ENCODE measurements at regions not wholly inside any gene's neighbourhood (a gene's known extent, or its start where the extent isn't known, plus 50 kb on each side); places are given as distances from the start of the nearest gene placed in this dataset.
A peak's percentile ranks its signal among the peaks of the same experiment; 100 is the strongest.

DNA sequence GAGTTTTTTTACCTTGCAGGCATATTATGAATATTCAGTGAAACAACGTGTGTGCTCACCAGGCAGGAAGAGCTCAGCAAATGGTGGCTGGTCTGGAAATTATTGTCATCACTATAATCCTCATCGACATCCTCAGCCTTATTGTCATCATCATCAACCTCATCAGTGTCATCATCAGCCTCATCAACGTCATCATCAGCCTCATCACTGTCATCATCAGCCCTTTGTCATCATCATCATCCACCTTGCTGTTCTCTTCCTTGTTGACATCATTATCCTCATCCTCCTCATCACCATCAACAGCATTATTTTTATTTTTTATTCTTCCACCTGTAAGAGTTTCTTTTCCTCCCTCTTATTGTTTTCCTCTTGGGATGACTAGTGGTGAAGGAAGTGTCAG lies 142.3 kb upstream of the GPR26 start:
- no peak for TF ChIP-seq GABPA (IDR thresholded peaks at IDR 0.05; ENCODE audit: low read depth)
- no peak for TF ChIP-seq SPI1 (IDR thresholded peaks at IDR 0.05; ENCODE audit: borderline replicate concordance, low read depth)
- TF ChIP-seq, protein P1, sequence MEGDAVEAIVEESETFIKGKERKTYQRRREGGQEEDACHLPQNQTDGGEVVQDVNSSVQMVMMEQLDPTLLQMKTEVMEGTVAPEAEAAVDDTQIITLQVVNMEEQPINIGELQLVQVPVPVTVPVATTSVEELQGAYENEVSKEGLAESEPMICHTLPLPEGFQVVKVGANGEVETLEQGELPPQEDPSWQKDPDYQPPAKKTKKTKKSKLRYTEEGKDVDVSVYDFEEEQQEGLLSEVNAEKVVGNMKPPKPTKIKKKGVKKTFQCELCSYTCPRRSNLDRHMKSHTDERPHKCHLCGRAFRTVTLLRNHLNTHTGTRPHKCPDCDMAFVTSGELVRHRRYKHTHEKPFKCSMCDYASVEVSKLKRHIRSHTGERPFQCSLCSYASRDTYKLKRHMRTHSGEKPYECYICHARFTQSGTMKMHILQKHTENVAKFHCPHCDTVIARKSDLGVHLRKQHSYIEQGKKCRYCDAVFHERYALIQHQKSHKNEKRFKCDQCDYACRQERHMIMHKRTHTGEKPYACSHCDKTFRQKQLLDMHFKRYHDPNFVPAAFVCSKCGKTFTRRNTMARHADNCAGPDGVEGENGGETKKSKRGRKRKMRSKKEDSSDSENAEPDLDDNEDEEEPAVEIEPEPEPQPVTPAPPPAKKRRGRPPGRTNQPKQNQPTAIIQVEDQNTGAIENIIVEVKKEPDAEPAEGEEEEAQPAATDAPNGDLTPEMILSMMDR (IDR thresholded peaks at IDR 0.05; ENCODE audit: insufficient read depth, low read length): no peak
- TF ChIP-seq, protein P2, sequence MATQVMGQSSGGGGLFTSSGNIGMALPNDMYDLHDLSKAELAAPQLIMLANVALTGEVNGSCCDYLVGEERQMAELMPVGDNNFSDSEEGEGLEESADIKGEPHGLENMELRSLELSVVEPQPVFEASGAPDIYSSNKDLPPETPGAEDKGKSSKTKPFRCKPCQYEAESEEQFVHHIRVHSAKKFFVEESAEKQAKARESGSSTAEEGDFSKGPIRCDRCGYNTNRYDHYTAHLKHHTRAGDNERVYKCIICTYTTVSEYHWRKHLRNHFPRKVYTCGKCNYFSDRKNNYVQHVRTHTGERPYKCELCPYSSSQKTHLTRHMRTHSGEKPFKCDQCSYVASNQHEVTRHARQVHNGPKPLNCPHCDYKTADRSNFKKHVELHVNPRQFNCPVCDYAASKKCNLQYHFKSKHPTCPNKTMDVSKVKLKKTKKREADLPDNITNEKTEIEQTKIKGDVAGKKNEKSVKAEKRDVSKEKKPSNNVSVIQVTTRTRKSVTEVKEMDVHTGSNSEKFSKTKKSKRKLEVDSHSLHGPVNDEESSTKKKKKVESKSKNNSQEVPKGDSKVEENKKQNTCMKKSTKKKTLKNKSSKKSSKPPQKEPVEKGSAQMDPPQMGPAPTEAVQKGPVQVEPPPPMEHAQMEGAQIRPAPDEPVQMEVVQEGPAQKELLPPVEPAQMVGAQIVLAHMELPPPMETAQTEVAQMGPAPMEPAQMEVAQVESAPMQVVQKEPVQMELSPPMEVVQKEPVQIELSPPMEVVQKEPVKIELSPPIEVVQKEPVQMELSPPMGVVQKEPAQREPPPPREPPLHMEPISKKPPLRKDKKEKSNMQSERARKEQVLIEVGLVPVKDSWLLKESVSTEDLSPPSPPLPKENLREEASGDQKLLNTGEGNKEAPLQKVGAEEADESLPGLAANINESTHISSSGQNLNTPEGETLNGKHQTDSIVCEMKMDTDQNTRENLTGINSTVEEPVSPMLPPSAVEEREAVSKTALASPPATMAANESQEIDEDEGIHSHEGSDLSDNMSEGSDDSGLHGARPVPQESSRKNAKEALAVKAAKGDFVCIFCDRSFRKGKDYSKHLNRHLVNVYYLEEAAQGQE (IDR thresholded peaks at IDR 0.05; ENCODE audit: insufficient replicate concordance, low read depth): no peak
- TF ChIP-seq POLR2AphosphoS5 (IDR thresholded peaks at IDR 0.05; ENCODE audit: low read depth): no peak
- Histone ChIP-seq H3K27ac (replicated peaks) (no peak overlapping the region), H3K4me3 (replicated peaks; ENCODE audit: insufficient read depth, low read length) (no peak overlapping the region)

DNA sequence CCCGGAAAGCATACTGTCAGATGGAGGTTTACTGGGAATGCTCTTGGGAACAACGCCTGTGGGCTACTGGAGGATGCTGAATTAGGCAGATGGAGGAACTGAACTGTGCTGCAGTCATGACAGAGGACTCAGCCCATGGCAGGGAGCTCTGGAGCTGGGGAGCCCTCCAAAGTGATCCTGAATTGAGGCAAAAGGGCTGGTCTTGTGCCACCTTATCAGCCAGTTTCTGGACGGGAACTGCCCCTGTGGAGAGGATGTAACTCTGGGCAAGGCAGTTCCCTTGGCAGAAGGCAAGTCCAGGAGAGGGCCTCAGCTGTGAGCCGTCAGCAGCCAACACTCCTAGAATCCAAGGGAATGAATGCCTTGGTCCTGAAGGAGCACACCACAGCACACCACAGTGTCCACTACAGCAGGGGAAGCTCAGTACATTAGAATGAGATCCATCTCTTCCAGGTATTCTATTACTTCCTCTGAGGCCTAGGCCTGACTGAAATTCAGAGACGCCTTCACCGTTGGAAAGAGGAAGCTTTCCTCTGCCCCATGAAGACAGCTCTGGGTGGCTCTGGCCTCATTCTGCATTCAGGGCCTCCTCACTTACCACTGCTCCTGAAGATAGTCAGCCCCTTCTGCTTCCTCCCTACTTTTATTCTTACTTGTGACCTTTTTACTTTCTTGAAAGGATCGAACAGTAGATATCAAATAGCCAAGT lies 139.6 kb upstream of the GPR26 start:
- no peak overlapping the region for H3K4me3 ChIP-seq (replicated peaks; ENCODE audit: insufficient read depth, low read length)
- no peak overlapping the region for H3K27ac ChIP-seq (replicated peaks)
- no peak for TF ChIP-seq POLR2AphosphoS5 (IDR thresholded peaks at IDR 0.05; ENCODE audit: low read depth)
- no peak for TF ChIP-seq GABPA (IDR thresholded peaks at IDR 0.05; ENCODE audit: low read depth)
- TF ChIP-seq, protein P1 (IDR thresholded peaks at IDR 0.05; ENCODE audit: insufficient read depth, low read length): no peak
- TF ChIP-seq, protein P2 (IDR thresholded peaks at IDR 0.05; ENCODE audit: insufficient replicate concordance, low read depth): no peak
- TF ChIP-seq SPI1 (IDR thresholded peaks at IDR 0.05; ENCODE audit: borderline replicate concordance, low read depth): no peak
- no peaks in the 10 kb centered on the region for H3K27me3 ChIP-seq (ENCODE audit: insufficient read depth, poor library complexity, severe bottlenecking)
- peak in 1 of 2 experiments; percentile 71 for DNase-seq (ENCODE audit: low read depth in 1 of 2, low spot score in 1 of 2)

More for the DNA sequence above, 142.3 kb upstream of the GPR26 start:
- no peaks in the 10 kb centered on the region for H3K27me3 ChIP-seq (ENCODE audit: insufficient read depth, poor library complexity, severe bottlenecking)
- no peak for DNase-seq (ENCODE audit: low read depth in 1 of 2, low spot score in 1 of 2)

DNA sequence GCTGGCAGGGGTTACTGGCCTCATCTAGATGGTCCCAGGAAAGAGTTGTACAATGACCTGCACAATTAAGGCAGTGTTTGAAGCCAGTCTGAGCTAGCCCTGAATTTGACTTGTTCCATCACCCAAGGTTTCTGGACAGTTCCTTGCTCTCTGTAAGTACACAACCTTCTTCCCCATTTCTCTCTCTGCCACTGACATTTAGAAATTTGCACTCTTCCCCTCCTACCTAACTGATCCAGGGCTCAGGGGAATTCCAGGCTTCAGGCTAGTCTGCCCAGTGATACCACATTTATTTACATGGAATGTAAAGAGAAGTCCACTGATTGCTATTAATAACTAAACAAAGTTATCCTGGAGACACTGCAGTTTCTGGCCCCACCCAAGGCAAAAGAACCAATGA lies 139.0 kb upstream of the GPR26 start:
- Histone ChIP-seq H3K4me3 (replicated peaks; ENCODE audit: insufficient read depth, low read length) (no peak overlapping the region), H3K27ac (replicated peaks) (no peak overlapping the region), H3K27me3 (ENCODE audit: insufficient read depth, poor library complexity, severe bottlenecking) (no peaks in the 10 kb centered on the region)
- TF ChIP-seq SPI1 (IDR thresholded peaks at IDR 0.05; ENCODE audit: borderline replicate concordance, low read depth): peak; percentile 39; the same call in 1 of the 2 replicates
- no peak for TF ChIP-seq POLR2AphosphoS5 (IDR thresholded peaks at IDR 0.05; ENCODE audit: low read depth)
- TF ChIP-seq, protein P2 (IDR thresholded peaks at IDR 0.05; ENCODE audit: insufficient replicate concordance, low read depth): peak; percentile 66
- DNase-seq (ENCODE audit: low read depth in 1 of 2, low spot score in 1 of 2): peak in 1 of 2 experiments; percentile 29
